CD4-positive, CD25-positive, alpha-beta regulatory T cell (primary cell): ENCODE measurements at regions not wholly inside any gene's neighbourhood (a gene's known extent, or its start where the extent isn't known, plus 50 kb on each side); places are given as distances from the start of the nearest gene placed in this dataset.
A peak's percentile ranks its signal among the peaks of the same experiment; 100 is the strongest.

Experiments
- ATAC-seq, 2 donors: fragments of 150-1000 bp; cut with Tn5 transposase; one replicate each; pipeline ENCODE4 v1.10.0; 2021; ENCODE audit warnings: low read depth in 2 of 2, moderate number of reproducible peaks in 2 of 2, moderate library complexity in 1 of 2
- DNase-seq, 3 donors: peaks; one replicate each; pipeline versions ENCODE4 v3.0.0 to v3.0.0-alpha.2; 2012 to 2022; ENCODE audit warnings: mixed read lengths in 1 of 3
- H3K27ac ChIP-seq: one replicate; pipeline ENCODE4 v1.7.0; 2013; ENCODE audit warnings: mild to moderate bottlenecking, low read length; ENCODE audit not compliant: insufficient read depth, poor library complexity, severe bottlenecking
- H3K27me3 ChIP-seq: one replicate; pipeline ENCODE4 v1.7.0; 2013; ENCODE audit warnings: low read length; ENCODE audit not compliant: control insufficient read depth, insufficient read depth
- H3K36me3 ChIP-seq: one replicate; pipeline ENCODE4 v1.7.0; 2013; ENCODE audit warnings: mild to moderate bottlenecking, low read length, moderate library complexity; ENCODE audit not compliant: control insufficient read depth, insufficient read depth
- H3K4me1 ChIP-seq: 2 replicates; pipeline ENCODE4 v1.7.0; 2013; ENCODE audit warnings: mild to moderate bottlenecking, low read length; ENCODE audit not compliant: insufficient read depth, control insufficient read depth, poor library complexity, severe bottlenecking
- H3K4me3 ChIP-seq: one replicate; pipeline ENCODE4 v1.7.0; 2013; ENCODE audit warnings: low read depth, mild to moderate bottlenecking, low read length, moderate library complexity
- H3K9me3 ChIP-seq, 2 experiments: 1 replicate in 1 of 2; 2 replicates in 1 of 2; pipeline ENCODE4 v1.7.0; 2013; ENCODE audit warnings: low read length in 2 of 2, mild to moderate bottlenecking in 1 of 2, moderate library complexity in 1 of 2; ENCODE audit not compliant: control insufficient read depth in 2 of 2
- H3K27ac Mint-ChIP-seq, 3 donors: one replicate each; pipeline ENCODE4 v1.8.0; 2020 to 2022; ENCODE audit warnings: mild to moderate bottlenecking in 3 of 3, mixed read lengths in 3 of 3, moderate library complexity in 2 of 3
- H3K27me3 Mint-ChIP-seq: one replicate; pipeline ENCODE4 v1.8.0; 2022; ENCODE audit warnings: mild to moderate bottlenecking, mixed read lengths
- H3K36me3 Mint-ChIP-seq: one replicate; pipeline ENCODE4 v1.8.0; 2020; ENCODE audit warnings: mixed read lengths
- H3K4me1 Mint-ChIP-seq, 4 donors: one replicate each; pipeline ENCODE4 v1.8.0; 2020 to 2022; ENCODE audit warnings: mixed read lengths in 4 of 4, mild to moderate bottlenecking in 1 of 4
- H3K4me3 Mint-ChIP-seq, 4 donors: one replicate each; pipeline ENCODE4 v1.8.0; 2020 to 2022; ENCODE audit warnings: mild to moderate bottlenecking in 4 of 4, mixed read lengths in 4 of 4, moderate library complexity in 3 of 4
- H3K9me3 Mint-ChIP-seq, 7 donors: one replicate each; pipeline ENCODE4 v1.8.0; 2020 to 2022; ENCODE audit warnings: mixed read lengths in 7 of 7, mild to moderate bottlenecking in 3 of 7, moderate library complexity in 2 of 7

DNA sequence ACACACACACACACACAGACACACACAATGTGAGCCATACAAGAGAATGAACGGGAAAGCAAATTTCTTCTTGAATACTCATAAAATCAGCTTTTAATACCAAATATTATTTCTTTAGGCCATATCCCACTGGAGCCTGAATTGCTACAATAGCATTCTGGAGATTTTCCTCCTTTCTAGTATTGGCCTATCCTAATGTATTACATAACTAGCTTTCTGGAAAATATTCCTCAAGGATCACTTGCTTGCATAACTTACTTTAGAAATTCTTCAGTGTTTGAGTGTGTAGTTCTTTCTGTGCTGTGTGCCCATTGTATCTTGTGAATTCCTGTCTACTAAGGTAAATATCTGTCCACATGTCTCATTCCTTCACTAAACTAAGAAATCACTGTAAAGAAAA is 351.0 kb upstream of the MCTP2 start:
- H3K36me3 ChIP-seq, result no peaks in the 10 kb centered on the region
- Mint-ChIP-seq H3K27me3 (no peaks in the 10 kb centered on the region), H3K9me3 (peaks cover 0 to 3% (median 0%) of the 10 kb centered on the region in 7 donors), H3K4me3 (no peak overlapping the region), H3K36me3 (no peaks in the 10 kb centered on the region), H3K27ac (no peak overlapping the region), H3K4me1 (no peaks in the 10 kb centered on the region)
- no peak for ATAC-seq
- no peaks in the 10 kb centered on the region for H3K4me1 ChIP-seq
- DNase-seq, result no peak
- no peaks in the 10 kb centered on the region for H3K9me3 ChIP-seq
- H3K27me3 ChIP-seq, result no peaks in the 10 kb centered on the region
- no peak overlapping the region for H3K4me3 ChIP-seq
- no peak overlapping the region for H3K27ac ChIP-seq

DNA sequence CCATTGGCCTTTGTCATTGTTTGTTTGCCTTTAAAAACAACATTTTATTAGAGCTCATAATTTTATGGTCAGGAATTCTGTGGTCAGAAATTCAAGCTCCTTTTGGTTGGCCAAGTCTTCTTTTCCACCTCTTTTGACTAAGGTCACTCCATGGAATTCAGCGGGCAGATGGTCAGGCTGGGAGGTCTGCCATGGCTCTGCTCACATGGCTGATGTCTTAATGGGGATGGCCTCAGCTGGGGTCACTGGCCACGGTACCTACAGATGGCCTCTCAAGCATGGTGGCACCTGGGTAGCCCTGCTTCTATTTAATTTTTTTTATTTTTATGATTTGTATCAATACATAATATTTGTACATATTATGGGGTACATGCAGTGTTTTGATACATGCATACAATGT is 360.8 kb upstream of the MCTP2 start:
- Mint-ChIP-seq H3K4me1 (no peaks in the 10 kb centered on the region), H3K27ac (no peak overlapping the region), H3K36me3 (no peaks in the 10 kb centered on the region), H3K9me3 (peaks cover 0 to 4% (median 0%) of the 10 kb centered on the region in 7 donors), H3K4me3 (no peak overlapping the region), H3K27me3 (no peaks in the 10 kb centered on the region)
- Histone ChIP-seq H3K36me3 (no peaks in the 10 kb centered on the region), H3K4me3 (no peak overlapping the region), H3K27me3 (no peaks in the 10 kb centered on the region), H3K9me3 (no peaks in the 10 kb centered on the region), H3K27ac (no peak overlapping the region), H3K4me1 (no peaks in the 10 kb centered on the region)
- no peak for DNase-seq
- no peak for ATAC-seq

DNA sequence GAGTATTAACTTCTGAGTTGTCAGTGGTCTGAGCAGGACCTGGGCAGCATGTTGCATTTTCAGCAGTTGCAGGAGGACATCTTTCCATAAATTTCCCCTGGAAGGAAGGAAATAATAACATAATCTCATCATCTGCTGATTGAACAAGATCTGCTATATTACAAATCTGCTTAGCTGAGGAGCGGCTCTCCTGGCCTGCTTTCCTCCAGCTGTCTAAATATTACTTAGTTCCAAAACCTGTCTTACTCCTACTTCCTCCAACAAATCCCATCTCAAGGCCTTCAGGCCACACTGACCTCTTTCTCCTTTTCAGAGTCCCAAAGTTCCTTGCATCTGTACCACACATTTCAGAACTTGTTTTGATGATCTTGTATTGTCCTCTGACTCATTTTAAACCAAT is 364.4 kb upstream of the MCTP2 start:
- Histone ChIP-seq H3K27ac (no peak overlapping the region), H3K36me3 (no peaks in the 10 kb centered on the region), H3K9me3 (no peaks in the 10 kb centered on the region), H3K4me3 (no peak overlapping the region), H3K4me1 (no peaks in the 10 kb centered on the region), H3K27me3 (no peaks in the 10 kb centered on the region)
- H3K4me1 Mint-ChIP-seq, result no peaks in the 10 kb centered on the region
- no peak for DNase-seq
- peaks cover 5% of the 10 kb centered on the region for H3K27me3 Mint-ChIP-seq
- H3K36me3 Mint-ChIP-seq, result no peaks in the 10 kb centered on the region
- H3K4me3 Mint-ChIP-seq, result no peak overlapping the region
- peaks cover 0 to 4% (median 0%) of the 10 kb centered on the region in 7 donors for H3K9me3 Mint-ChIP-seq
- no peak for ATAC-seq
- H3K27ac Mint-ChIP-seq, result no peak overlapping the region

DNA sequence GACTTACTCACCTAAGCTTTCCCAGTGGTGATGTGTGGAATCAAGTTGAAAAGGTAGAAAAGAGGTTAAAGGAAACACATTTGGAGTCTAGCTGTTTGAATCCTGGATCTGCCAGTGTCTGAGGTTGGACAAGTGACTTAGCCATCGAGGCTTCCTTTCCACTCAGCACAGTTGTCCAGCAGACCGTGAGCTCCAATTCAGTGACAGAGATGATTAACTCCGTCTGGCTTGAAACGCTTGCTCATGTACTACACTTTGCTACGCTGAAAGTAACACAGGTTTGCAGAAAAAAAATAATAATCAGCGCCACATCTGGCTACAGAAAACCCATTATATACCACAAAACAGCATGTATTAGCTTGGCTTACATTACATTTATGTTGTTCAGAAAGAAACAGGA is 364.9 kb upstream of the MCTP2 start:
- no peaks in the 10 kb centered on the region for H3K4me1 ChIP-seq

GRCh38 chr15:93865586-93865985 is 365.8 kb upstream of the MCTP2 start:
- H3K9me3 Mint-ChIP-seq, result peaks cover 0 to 7% (median 0%) of the 10 kb centered on the region in 7 donors
- Histone ChIP-seq H3K36me3 (no peaks in the 10 kb centered on the region), H3K27ac (no peak overlapping the region), H3K9me3 (no peaks in the 10 kb centered on the region), H3K4me3 (no peak overlapping the region), H3K27me3 (no peaks in the 10 kb centered on the region), H3K4me1 (no peaks in the 10 kb centered on the region)
- no peaks in the 10 kb centered on the region for H3K36me3 Mint-ChIP-seq
- ATAC-seq (no peak), DNase-seq (no peak)
- peaks cover 5% of the 10 kb centered on the region for H3K27me3 Mint-ChIP-seq
- peaks cover 0 to 6% (median 0%) of the 10 kb centered on the region in 4 donors for H3K4me1 Mint-ChIP-seq
- no peak overlapping the region for H3K27ac Mint-ChIP-seq
- H3K4me3 Mint-ChIP-seq, result no peak overlapping the region

More for the DNA sequence above, 364.9 kb upstream of the MCTP2 start:
- DNase-seq (no peak), ATAC-seq (no peak)
- no peak overlapping the region for H3K4me3 ChIP-seq
- no peaks in the 10 kb centered on the region for H3K36me3 Mint-ChIP-seq
- H3K4me3 Mint-ChIP-seq, result no peak overlapping the region
- H3K9me3 Mint-ChIP-seq, result peaks cover 0 to 7% (median 0%) of the 10 kb centered on the region in 7 donors
- no peaks in the 10 kb centered on the region for H3K27me3 ChIP-seq
- H3K27me3 Mint-ChIP-seq, result peaks cover 5% of the 10 kb centered on the region
- H3K36me3 ChIP-seq, result no peaks in the 10 kb centered on the region
- no peak overlapping the region for H3K27ac Mint-ChIP-seq
- H3K4me1 Mint-ChIP-seq, result peaks cover 0 to 3% (median 0%) of the 10 kb centered on the region in 4 donors
- H3K9me3 ChIP-seq, result no peaks in the 10 kb centered on the region
- H3K27ac ChIP-seq, result no peak overlapping the region

- Mint-ChIP-seq H3K27me3 (peaks cover 5% of the 10 kb centered on the region), H3K9me3 (peaks cover 0 to 8% (median 0%) of the 10 kb centered on the region in 7 donors), H3K4me1 (peaks cover 0 to 6% (median 0%) of the 10 kb centered on the region in 4 donors), H3K4me3 (no peak overlapping the region), H3K36me3 (no peaks in the 10 kb centered on the region), H3K27ac (no peak overlapping the region)
- Histone ChIP-seq H3K4me3 (no peak overlapping the region), H3K36me3 (no peaks in the 10 kb centered on the region), H3K27me3 (no peaks in the 10 kb centered on the region), H3K9me3 (no peaks in the 10 kb centered on the region), H3K27ac (no peak overlapping the region), H3K4me1 (no peaks in the 10 kb centered on the region)
- no peak for DNase-seq
- no peak for ATAC-seq
Measured at GRCh38 chr15:93862791-93863190, 368.6 kb upstream of the MCTP2 start.

- H3K4me3 Mint-ChIP-seq, result no peak overlapping the region
- H3K27me3 Mint-ChIP-seq, result peaks cover 5% of the 10 kb centered on the region
- Histone ChIP-seq H3K27ac (no peak overlapping the region), H3K9me3 (no peaks in the 10 kb centered on the region), H3K4me1 (no peaks in the 10 kb centered on the region), H3K4me3 (no peak overlapping the region), H3K27me3 (no peaks in the 10 kb centered on the region), H3K36me3 (no peaks in the 10 kb centered on the region)
- DNase-seq (no peak), ATAC-seq (no peak)
- H3K36me3 Mint-ChIP-seq, result no peaks in the 10 kb centered on the region
- no peak overlapping the region for H3K27ac Mint-ChIP-seq
- H3K9me3 Mint-ChIP-seq, result peaks cover 0 to 8% (median 0%) of the 10 kb centered on the region in 7 donors
- H3K4me1 Mint-ChIP-seq, result peaks cover 0 to 6% (median 0%) of the 10 kb centered on the region in 4 donors
Measured at GRCh38 chr15:93861956-93862741, 369.2 kb upstream of the MCTP2 start.

DNA sequence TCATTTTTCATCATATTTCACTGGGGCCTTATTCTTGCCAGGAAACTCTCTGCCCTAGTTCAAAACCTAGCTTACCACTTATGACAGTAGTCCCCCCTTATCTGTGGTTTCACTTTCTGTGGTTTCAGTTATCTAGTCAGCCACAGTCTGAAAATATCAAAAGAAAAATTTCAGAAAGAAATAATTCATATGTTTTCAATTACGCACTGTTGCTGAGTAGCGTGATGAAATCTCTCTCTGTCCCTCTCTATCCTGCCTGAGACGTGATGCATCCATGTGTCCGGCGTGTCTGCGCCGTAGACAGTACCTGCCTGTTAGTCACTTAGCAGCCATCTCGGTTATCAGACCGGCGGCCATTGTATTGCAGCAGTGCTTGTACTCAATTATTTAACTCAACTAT is 369.9 kb upstream of the MCTP2 start:
- no peak overlapping the region for H3K4me3 Mint-ChIP-seq

More for the DNA sequence above, 369.9 kb upstream of the MCTP2 start:
- DNase-seq (peak in 1 of 3 donors; percentile 3), ATAC-seq (no peak)
- H3K4me3 ChIP-seq, result no peak overlapping the region
- no peaks in the 10 kb centered on the region for H3K9me3 ChIP-seq
- no peak overlapping the region for H3K27ac Mint-ChIP-seq
- no peaks in the 10 kb centered on the region for H3K27me3 ChIP-seq
- peaks cover 0 to 8% (median 0%) of the 10 kb centered on the region in 7 donors for H3K9me3 Mint-ChIP-seq
- no peaks in the 10 kb centered on the region for H3K4me1 ChIP-seq
- peaks cover 5% of the 10 kb centered on the region for H3K27me3 Mint-ChIP-seq
- no peaks in the 10 kb centered on the region for H3K36me3 Mint-ChIP-seq
- peaks cover 0 to 6% (median 0%) of the 10 kb centered on the region in 4 donors for H3K4me1 Mint-ChIP-seq
- no peak overlapping the region for H3K27ac ChIP-seq
- no peaks in the 10 kb centered on the region for H3K36me3 ChIP-seq
